ENCODE measurements at regions not wholly inside any gene's neighbourhood (a gene's known extent, or its start where the extent isn't known, plus 50 kb on each side); places are given as distances from the start of the nearest gene placed in this dataset.
"Not testable (repeated sequence)": the region's sequence is repeated elsewhere in the genome, so short reads cannot be mapped to it uniquely, and the experiment has no call there.

- DNase-seq (peak in 1 of 2 donors; percentile 54), ATAC-seq (peak; percentile 73)
- intact Hi-C loops (cut with DNase I, micrococcal nuclease), result no loop called here
These were observed 245.4 kb downstream of the MPDZ start for GRCh38 chr9:13033959-13034693.

GRCh38 chr9:13034694-13035002, 244.8 kb downstream of the MPDZ start:
- DNase-seq (no peak), ATAC-seq (no peak)
- intact Hi-C loops (cut with DNase I, micrococcal nuclease), result no loop called here

- DNase-seq, result no peak
- intact Hi-C loops (cut with DNase I, micrococcal nuclease), result no loop called here
- no peak for ATAC-seq
These were observed 243.7 kb downstream of the MPDZ start for GRCh38 chr9:13035822-13036221.

- DNase-seq; intact Hi-C loops (cut with DNase I, micrococcal nuclease); ATAC-seq: not testable (repeated sequence)
These were observed 241.7 kb downstream of the MPDZ start for GRCh38 chr9:13037808-13038207.

GRCh38 chr9:13047827-13048587, 231.5 kb downstream of the MPDZ start:
- no peak for ATAC-seq
- intact Hi-C loops (cut with DNase I, micrococcal nuclease), result no loop called here
- DNase-seq, result no peak

GRCh38 chr9:13049223-13049622, 230.3 kb downstream of the MPDZ start:
- ATAC-seq, result no peak
- intact Hi-C loops (cut with DNase I, micrococcal nuclease), result no loop called here
- no peak for DNase-seq

GRCh38 chr9:13053504-13053903, 226.0 kb downstream of the MPDZ start:
- no peak for ATAC-seq
- intact Hi-C loops (cut with DNase I, micrococcal nuclease), result no loop called here
- DNase-seq, result no peak

GRCh38 chr9:13054389-13054788, 225.1 kb downstream of the MPDZ start:
- no peak for ATAC-seq
- intact Hi-C loops (cut with DNase I, micrococcal nuclease), result no loop called here

More at GRCh38 chr9:13054389-13054788, 225.1 kb downstream of the MPDZ start:
- DNase-seq, result no peak

Data from left colon (tissue), 2 donors.